Fibroblast of skin of left biceps (primary cell): ENCODE measurements at regions not wholly inside any gene's neighbourhood (a gene's known extent, or its start where the extent isn't known, plus 50 kb on each side); places are given as distances from the start of the nearest gene placed in this dataset.
"Not testable (repeated sequence)": the region's sequence is repeated elsewhere in the genome, so short reads cannot be mapped to it uniquely, and the experiment has no call there.

ENCODE experiments used
- DNase-seq, 2 experiments: peaks; one replicate each; pipeline ENCODE4 v3.0.0-alpha.2; 2013; ENCODE audit warnings: low read depth in 2 of 2

DNA sequence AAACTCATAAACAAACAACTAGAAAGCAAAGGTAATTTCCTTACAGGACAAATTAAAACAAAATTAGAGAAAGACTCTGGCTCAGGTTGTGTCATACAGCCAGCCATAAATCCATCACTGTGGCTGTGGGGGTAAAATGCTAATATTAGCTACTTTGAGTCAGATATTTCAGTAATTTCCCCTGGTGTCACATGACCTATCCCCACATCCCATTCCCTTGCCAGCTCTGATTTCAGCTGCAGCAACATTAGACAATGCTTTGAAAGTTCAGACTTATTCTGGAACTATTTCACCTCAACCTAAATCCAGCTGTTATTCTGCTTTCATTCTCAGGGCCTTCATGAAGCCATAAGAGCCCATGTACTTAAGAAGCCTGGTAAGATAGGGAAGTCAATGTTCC lies 55.3 kb downstream of the RPL10L start:
- DNase-seq: no peak

DNA sequence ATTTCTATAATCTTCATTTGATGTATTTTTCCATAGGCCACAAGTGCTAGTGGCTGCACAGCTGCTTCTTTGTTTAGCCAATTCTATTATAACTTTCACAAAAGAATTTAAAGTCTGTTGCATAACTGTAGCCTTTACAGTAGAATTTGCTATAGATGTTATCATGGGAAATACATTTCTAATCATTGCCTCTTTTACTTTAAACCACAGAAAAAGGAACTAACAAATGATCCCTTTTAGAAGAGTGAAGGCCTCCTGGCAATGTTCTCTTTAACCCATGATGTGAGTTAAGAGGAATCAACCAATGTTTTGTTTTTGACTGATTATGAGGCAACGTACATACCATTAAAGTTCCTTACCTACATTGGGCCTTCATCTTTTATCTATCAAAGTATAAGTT lies 68.8 kb downstream of the RPL10L start:
- DNase-seq: no peak

DNA sequence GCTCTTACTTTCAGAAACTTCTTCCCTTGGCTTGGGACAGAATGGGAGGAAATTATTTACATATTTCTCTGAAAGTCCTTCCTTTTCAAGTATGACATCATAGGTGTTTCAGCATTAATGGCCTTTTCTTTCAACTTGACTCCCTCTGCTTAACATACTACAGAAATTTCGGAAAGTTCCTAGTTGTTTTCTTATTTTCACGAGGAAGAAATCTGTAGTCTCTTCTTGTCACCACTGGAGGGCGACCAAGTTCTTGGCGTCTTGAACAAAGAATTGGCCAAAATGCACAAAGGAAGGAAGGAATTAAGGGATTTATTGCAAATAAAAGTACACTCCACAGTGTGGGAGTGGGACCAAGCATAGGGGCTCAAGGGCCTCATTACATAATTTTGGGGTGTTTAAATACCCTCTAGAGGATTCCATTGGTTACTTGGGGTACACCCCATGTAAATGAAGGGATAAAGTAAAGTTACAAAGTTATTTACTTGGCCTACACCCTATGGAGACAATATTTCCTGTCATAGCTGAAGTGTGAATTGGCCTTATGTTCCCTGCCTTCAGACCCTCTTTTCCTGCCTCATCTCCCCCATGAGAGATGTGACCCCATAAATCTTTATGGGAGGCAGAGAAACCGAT lies 70.4 kb downstream of the RPL10L start:
- peak in 1 of 2 experiments; percentile 6 for DNase-seq

DNA sequence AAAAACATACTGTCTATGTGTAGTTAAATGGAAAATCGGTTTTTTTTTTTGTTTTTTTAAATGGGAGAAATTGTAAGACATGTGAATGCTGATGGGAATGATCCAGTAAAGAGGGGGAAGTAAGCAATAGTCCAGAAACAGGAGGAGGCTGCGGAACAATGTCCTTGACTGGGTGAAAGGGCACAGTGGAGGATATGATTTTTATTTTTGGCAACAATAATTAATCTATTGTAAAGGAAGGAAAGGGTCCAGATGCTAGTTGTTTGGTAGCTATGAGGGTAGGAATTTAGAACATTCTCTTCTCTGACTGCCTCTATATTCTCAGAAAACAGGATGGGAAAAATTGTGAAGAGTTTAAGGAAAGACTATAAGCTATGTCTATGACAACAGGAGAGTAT lies 76.6 kb downstream of the RPL10L start:
- DNase-seq: no peak

DNA sequence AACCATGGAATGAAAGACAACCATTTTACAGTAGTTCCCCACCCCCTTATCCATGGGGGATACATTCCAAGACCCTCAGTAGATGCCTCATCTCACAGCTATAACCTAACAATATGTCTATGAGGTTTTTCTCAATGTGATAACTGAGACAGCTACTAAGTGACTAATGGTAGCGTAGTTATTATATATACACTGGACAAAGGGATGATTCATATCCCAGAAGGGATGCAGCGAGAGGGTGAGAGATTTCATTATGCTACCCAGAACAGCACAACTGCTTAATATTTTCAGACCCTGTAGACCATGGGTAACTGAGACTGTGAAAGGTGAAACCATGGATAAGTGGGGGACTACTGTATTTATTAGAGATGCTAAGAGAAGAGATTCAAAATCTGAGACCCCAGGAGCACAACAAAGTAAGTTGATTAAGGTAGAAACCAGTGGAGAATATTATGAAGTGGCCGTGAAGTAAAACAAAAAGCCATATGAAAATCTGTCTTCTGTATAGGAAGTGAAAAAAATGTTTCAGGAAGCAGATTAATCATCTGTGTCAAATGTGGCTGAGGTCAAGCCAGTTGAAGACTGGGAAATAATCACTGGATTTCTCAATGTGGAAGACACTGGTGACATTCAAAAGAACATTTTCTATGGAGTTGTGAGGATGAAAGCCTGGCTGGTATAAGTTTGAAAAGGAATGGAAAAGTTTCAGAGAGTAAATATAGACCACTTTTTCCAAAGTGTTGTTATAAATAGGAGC lies 77.2 kb downstream of the RPL10L start:
- DNase-seq: no peak

DNA sequence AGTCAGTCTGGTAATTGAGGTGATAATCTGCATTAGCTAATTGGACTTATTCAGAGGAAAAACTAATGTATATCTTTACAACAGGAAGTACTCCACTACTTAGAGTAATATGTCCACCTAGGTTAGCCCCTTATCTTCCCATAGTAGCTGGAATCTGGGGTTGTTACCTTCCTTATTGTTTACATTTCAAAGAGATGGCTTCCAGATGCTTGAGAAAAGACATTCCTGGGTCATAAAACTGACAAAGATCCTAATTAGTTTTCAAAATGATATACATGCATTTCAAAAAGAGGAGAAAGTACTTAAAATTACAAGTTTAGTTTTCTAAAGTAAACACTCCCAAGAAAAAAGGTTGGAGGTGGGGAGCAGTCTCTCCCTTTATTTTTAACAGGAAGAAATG lies 78.1 kb downstream of the RPL10L start:
- DNase-seq: no peak

DNA sequence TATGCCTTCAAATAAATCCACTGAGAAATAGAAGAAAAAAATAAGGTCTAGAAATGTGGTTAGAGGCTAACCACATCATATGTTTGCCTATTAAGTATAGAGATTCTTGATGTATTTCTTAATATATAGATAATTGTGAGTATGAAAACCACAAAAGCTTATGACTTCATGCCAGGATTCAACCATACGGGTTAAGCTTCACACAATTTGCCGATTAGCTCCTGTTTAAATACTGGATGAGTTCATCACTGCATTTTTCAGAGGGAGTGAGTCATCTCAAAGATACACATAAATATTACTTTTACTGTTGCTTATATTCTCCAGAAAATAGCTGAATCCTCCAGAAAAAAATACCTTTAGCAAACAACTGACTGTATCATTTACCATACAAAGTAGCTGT lies 79.6 kb downstream of the RPL10L start:
- peak; percentile 48 to 49 for DNase-seq

DNA sequence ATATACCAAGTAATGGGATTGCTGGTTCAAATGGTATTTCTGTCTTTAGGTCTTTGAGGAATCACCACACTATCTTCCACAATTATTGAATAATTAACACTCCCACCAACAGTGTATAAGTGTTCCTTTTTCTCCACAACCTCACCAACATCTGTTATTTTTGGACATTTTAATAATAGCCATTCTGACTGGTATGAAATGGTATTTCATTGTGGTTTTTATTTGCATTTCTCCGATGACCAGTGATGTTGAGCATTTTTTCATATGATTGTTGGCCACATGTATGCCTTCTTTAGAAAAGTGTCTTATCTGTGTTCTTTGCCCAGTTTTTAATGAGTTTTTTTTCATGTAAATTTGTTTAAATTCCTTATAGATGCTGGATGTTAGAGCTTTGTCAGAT lies 83.4 kb downstream of the RPL10L start:
- DNase-seq: not testable (repeated sequence)

DNA sequence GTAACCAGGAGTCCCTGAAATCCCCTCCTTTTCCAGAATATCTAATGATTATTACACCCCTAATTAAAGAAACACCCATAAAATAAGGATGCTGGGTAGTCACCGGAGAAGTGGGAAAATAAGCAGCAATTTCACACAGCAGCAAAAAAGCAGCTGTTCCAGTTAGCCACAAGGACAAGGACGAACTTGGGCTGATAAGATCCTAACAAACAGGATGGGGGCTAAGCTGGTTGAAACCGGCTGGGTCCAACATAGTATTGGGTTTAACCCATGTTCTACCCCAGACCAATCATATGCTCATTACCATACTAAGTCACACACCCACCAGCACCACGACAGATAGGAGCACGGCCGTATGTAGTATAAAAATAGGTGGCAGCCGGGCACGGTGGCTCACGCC lies 100.7 kb downstream of the RPL10L start:
- DNase-seq: no peak

DNA sequence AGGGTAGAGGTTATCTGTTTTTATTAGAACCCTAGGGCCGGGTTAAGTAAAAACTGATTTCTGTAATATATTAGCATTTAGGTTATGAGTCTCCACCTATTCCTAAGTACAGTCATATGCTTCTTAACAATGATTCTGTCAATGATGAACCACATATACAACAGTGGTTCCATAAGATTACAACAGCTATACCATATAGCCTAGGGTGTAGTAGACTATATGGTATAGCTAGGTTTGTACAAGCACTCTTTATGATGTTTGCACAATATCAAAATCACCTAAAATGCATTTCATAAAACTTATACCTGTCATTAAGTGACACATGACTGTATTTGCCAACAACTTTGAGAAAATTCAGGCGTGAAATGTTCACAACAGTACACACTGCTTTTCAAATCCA lies 110.6 kb downstream of the RPL10L start:
- DNase-seq: no peak

DNA sequence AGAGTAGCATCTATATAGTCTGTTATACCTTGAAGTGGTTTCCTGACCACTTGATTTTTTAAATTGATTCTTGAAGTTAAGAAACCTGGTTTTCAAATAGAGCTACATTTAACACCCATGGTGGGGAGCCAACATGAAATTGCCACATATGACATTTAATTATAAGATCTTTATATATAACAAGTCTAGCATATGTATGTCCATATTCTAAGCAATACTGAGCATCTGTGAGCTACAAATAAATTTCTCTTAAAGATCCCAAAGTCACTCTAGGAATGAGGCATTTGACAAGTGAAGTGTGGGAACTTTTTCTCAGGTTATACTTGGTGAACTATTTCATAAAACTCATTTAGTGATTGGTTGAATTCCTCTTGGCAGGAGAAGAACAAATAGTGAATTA lies 132.5 kb downstream of the RPL10L start:
- no peak for DNase-seq

DNA sequence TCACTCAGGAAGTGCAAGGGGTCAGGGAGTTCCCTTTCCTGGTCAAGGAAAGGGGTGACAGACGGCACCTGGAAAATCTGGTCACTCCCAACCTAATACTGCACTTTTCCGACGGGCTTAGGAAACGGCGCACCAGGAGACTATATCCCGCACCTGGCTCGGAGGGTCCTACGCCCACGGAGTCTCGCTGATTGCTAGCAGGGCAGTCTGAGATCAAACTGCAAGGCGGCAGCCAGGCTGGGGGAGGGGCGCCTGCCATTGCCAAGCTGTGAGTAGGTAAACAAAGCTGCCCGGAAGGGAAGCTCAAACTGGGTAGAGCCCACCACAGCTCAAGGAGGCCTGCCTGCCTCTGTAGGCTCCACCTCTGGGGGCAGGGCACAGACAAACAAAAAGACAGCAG lies 142.8 kb downstream of the RPL10L start:
- not testable (repeated sequence) for DNase-seq

DNA sequence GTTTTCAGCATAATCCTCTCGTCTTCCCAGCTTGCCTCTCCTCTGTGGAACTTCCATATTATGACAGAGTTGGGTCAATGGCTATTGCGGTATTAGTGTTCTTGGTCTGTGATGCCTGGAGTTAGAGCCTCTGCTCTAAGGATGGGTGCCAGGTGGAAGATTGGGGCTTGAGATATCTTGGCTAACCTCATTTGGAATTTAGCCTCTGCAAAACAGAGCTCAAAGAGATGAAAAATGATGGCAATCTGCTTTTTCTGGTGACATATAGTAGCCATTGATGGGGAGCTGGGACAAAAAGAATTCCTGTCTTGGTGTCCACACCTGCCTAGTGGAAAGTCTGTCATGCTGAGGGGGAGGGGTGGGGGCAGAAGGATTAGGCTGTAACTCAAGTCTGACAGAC lies 152.1 kb downstream of the RPL10L start:
- no peak for DNase-seq

DNA sequence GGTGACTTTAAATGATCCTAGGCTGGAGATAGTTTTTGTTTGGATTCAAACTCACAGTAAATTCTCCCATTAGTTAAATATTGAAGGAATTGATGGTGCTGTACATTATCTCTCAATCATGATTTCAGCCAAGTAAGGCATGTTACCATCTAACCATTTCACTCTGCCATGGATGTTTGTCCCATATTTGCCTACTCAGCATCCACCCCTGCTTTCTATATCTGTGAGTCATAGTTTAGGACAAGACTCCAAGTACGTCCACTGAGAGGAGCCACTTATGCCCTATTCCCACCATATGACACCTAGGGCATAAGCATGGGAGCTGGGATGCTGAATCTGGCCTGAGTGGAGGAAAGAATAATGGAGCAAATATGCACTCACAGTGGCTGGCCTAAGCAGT lies 155.2 kb downstream of the RPL10L start:
- no peak for DNase-seq

DNA sequence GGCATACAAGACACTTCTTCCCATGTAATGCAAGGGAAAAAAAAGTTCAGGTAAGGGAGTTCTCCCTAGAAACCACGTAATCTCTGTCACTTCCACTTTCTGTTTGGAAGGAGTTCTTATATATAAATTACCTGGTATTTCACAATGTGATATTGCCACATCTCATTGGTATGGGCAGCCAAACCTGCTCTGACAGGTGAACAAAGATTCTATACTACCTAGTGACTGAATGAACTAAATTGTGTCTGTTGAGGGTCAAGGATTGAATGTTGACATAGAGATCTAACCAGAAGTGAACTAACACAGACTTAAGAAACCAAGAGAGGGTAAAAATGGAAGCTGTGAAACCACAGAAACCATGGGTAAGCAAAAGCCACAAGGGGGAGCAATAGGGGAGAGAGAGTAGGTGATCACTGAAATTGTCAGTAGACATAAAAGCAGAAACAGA lies 161.3 kb downstream of the RPL10L start:
- DNase-seq: no peak

DNA sequence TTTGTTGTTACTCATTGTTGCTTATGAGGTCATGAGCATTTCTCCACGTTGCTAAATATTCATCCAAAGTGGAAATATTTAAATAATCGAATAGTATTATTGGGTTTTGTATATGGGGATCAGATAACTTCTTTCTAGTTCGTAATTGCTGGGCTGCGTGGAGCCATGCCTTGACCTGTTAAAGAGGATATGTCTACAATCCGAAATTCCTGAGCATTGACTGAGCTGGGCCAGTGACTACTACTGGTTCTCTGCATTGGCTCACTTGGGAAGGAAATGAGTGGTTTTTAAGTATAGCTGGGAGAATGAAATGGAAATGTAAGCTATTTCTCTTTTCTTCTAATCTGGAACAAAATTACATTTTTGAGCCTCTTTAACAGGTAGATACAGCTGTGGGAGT lies 163.2 kb downstream of the RPL10L start:
- no peak for DNase-seq

DNA sequence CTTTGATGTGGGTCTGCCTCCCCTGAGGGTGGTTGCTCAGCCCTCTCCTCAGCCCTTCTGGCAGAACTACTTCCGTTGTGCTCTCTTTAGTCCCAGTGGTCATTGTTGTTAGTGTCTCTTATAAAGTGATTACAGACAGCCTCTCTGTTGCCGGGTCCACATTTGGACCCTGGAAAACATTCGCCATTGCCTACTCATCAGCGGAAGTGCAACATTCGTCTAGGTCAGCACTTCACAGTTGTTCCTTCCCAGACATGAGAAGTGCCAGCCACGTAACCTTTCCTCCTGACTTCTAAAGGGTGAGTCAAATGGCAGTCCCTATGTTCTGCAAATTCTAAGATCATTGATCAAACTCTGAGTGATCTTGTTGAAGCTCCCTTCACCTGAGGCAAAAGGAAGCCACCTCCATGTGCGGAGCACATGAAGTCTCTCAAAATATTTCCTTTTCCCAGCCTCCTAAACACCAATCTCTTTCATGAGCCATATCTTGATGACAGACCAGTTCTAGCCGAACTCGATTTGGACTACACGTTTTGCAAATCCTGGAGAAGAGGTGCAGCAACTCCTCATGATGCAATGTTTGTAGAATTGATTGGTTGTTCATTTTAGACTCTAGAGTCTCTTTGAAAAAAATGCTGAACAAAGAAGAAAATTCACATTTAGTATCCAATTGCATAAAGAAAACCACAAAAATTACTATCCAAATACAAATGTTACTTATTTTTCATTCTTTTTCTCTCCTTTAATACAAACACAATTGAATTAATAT lies 163.8 kb downstream of the RPL10L start:
- DNase-seq: no peak

DNA sequence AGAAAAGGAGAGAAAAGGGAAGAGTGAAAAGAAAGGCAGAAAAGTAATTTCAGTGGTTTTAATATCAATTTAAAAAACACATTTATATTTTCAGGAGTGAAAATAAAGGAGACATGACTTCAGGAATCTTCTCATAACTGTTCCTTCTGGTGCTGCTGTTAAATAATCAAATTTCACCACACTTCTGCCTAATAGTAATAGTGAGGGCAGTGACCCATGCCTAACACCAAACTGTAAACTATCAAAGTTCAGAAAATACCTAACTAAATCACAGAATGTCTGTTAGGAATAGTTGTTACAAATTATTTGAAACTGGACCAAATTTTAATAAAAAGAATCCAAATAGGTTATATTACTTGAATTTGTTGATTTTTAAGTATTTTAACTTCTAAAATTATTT lies 169.4 kb downstream of the RPL10L start:
- DNase-seq: no peak

DNA sequence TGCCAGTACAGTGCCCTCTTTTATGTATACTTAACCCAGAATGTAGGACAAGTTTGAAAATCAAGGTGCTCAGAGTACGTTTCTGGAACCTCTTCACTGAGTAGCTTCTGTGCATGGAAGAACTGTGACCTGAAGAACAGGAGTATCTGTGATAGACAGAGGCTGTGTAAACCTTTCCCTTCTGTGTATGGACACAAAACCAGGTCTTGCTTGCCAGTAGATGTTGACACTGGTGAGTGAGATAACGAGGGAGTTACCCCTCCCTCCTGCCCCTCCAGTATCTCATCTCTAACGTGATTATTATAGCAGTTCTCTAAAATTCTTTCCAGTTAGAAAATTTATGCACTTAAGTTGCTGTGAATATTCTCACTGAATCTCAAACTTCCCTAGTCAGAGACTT lies 170.8 kb downstream of the RPL10L start:
- no peak for DNase-seq

DNA sequence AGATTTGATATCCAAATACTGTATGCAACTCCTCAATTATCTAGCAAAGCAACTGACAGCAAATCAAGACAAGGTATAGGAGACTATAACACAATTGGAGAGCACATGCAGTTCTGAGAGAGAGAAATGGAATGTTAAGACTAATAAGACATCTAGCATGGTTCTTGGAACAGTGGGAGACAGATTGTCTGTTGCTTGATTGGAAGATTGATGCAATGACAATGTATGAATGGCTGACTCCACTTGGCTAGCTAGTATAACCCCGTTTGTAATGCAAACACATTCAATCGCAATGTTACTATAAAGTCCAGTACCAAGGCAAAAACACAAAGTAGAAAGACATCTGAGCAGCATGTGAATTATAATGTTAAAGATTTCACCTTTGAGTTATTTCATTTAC lies 179.3 kb downstream of the RPL10L start:
- no peak for DNase-seq

DNA sequence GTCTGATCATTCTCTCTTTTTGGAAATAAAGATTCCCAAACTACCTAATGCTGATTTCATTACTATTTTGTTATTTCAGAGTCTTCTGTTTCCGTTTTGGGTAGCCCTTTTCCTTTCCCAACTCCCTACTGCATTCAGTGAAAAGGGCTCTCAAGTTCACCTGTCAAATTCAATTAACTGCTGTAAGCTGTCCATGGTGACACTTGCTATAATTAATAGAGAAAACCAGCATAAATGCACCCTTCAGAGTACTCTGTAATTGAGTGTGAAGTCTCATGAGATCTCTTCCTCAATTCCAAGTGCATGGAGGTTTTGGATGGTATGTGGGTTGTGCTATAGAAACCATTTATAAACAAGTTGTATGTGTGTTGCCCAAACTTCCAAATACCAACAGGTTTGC lies 187.2 kb downstream of the RPL10L start:
- no peak for DNase-seq

DNA sequence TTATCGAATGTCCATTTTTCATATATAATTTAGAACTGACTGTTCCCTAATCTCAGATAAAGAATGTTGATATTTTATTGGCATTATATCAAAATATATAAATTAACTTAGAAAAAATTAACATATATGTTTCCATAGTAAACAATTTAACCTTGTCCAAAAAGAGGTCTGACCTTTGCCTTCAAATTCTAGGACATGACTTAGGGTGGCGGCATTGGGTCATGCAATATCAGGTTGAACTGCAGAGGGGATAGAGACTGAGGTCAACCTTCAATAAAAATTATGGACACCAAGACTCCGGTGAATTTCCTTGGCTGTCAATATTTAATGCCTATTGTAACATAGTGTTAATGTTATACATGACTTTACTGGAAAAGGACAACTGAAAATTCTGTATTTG lies 199.8 kb downstream of the RPL10L start:
- no peak for DNase-seq

DNA sequence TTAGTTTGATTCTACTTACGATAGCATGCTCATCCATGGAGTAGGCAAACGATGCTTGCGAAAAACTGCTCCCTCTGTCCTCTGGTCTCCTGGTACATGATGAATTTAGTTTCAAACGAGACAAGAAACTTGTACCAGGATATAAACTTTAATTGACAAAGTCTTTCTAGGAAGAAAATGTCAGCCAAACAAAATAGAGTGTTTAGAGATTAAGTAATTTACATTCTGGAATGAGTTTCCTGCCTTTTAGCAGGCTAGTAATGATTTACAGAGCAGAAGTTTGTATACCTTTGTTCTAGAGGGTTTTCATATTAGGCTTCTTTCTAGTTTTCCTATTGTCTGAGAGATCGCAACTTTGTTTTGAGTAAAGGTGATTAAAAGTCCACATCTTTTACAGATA lies 206.9 kb downstream of the RPL10L start:
- no peak for DNase-seq
